HG03066 (cell line): ENCODE measurements at regions not wholly inside any gene's neighbourhood (a gene's known extent, or its start where the extent isn't known, plus 50 kb on each side); places are given as distances from the start of the nearest gene placed in this dataset.

ENCODE experiments used
- ATAC-seq: cut with Tn5 transposase; IDR thresholded peaks from one replicate; pipeline ENCODE4 v1.9.1; 2021; ENCODE audit warnings: low read depth; ENCODE audit not compliant: unreplicated experiment

DNA sequence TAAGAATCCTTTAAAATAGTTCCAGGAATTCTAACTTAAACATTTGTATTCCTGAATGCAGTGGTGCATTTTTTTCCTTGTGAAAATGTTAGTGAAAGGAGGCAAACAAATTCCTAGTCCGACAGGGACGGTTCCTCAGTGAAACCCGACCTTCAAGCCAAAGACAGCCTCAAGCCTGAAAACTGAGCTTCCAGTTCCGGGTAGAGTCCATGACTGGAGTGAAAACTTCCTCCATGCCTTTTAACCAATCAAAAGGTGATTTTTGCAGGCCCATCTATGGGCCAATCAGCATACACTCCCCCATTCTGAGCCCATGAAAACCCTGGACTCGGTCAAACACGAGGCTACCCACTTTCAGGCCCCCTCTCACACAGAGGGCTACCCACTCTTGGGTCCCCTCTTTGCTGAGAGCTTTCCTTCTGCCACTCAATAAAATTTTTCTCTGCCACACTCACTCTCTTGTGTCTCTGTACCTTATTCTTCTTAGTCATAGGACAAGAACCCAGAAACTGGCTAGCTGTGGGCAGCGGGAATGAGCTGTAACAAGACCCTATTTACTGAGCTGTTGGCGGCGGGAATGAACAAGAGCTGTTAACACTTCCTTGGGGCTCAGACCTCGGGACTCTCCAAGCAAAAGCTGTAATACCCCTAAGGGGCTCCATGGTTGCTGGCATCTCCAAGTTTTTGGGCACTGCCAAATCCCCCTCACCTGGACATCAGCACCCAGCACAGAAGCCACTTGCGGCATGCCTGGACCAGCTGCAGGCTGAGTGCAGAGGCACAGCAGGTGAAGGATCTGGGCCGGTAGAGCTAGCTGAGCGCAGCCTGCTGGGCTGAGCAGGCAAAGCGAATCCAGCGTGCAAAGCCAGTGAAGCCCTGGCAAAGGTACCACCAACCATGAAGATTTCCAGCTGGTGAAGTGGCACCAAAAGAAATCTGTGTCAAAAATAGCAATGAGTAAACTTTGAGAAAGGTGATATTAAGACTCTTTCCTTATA is 598.8 kb downstream of the MCTP2 start:
- no peak for ATAC-seq

- ATAC-seq = no peak
Observed at GRCh38 chr15:94834000-94834399, 602.6 kb downstream of the MCTP2 start.

DNA sequence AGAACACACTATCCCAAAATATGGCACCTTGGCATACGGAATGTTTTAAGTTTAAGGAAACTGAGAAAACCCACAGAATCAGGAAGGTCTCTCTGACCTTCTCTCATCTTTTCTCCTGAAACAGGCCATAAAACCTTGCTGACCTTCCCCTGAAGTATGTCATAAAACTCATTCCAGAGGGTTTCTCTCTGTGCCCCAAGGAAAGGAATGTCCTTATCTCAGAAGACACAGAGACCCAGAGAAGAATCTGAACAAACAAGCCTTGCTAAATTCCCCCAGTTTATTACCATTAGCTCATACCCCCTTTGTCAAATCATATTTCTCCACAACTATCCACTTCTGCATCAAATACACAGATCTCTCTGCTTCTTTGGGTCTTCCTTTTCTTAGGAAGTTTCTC is 603.1 kb downstream of the MCTP2 start:
- no peak for ATAC-seq

DNA sequence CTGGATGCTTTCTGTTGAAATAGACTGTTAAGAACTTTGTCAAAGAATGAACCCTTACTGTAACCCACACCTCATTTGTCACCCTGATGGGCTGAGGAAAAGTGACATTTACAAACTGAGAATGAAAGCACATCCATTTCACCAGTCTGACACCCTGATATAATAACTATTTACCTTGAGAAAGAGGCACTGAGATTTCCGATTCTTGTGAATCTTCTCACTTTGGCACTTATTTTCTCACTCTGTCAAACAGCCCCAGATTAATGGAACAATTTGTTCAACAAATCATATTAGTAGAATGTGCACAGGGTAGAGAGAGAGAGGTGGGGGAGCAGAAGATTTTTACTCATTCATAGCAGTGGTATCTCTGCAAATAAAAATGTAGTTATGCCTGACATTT is 606.9 kb downstream of the MCTP2 start:
- no peak for ATAC-seq

DNA sequence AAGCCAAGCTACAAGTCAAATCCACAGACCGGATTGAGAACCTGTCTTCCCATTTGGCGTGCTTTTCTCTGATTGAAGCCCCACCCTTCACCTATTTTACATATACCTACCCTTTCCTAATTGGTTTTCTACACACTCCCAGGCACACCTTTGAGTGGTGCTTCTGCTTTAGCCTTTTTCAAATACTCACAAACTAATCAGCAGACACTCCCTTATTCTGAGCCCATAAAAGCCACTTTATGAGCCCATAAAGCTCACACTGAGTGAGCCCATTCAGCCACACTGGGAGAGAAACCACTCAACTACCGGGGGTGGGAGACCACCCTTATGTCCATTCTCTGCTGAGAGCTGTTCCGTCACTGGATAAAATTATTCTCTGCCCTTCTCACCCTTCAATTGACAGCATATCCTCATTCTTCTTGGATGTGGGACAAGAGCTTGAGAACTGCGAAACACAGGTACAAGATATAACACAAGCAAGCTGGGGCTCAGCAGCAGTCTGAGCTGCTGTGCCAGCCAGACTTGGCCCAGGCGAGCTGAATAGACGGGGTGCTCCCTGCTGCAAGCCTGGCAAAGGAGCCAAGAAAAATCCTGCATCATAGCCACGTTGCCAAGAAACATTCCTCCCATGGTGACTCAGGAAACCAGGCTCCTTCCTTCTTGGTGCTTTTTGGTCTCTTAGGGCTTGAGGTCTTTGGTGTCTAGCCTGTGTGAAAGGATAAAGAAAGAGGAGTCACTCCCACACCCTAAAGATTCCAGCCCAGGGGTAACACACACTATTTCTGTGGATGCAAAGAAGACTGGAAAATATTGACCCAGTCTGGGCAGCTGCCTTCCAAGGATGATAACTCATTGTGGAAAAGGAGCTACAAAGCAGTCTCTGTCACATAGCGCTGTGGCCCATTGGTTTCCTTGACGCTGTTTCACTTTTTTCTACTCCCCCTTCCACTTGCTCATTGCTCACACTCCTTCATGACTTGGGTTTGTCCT is 609.7 kb downstream of the MCTP2 start:
- ATAC-seq = no peak

GRCh38 chr15:94843060-94843459 is 611.7 kb downstream of the MCTP2 start:
- no peak for ATAC-seq

GRCh38 chr15:94844198-94844537 is 612.8 kb downstream of the MCTP2 start:
- ATAC-seq = no peak

- no peak for ATAC-seq
Observed at GRCh38 chr15:94844538-94845389, 613.4 kb downstream of the MCTP2 start.

- no peak for ATAC-seq
Observed at GRCh38 chr15:94845390-94845716, 614.0 kb downstream of the MCTP2 start.

- no peak for ATAC-seq
Observed at GRCh38 chr15:94847325-94847724, 616.0 kb downstream of the MCTP2 start.

DNA sequence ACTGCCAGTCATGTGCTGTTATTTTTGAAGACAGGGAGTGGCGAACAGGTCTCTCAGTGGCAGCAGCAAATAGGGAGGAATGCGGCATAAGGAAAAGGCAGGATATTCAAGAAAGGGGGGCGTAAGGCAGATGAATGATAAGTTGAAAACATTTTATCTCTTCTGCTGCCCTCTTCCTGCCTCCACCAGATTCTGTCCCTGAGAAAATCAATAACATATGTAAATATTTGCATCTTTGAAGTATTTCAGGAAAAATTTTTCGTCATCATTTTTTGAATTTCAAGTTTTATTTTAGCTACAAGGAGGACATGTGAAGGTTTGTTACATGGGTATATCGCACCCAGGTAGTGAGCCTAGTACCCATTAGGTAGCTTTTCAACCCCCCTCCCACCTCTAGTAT is 616.7 kb downstream of the MCTP2 start:
- ATAC-seq = no peak

GRCh38 chr15:94855018-94855408 is 623.7 kb downstream of the MCTP2 start:
- ATAC-seq = no peak

- ATAC-seq = no peak
Observed at GRCh38 chr15:94855409-94856266, 624.3 kb downstream of the MCTP2 start.

- ATAC-seq = no peak
Observed at GRCh38 chr15:94856267-94856854, 625.0 kb downstream of the MCTP2 start.

DNA sequence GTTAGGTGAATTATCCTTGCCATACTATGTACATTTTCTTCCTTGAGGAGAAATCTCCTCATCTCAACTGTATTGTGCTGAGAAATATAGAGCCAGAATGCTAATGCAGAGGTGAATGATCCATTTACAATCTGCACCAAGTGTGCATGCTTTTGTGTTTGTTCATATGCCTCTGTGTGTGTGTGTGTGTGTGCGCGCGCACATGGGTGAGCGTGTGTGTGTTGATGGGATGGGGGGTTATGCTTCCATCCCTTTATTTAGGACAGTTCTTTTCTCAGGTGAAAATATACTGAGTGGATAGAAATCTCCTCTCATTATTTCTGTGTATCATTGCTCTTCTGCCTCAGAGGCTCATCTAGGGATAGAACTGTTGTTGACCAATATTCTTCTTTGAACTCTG is 626.1 kb downstream of the MCTP2 start:
- ATAC-seq = no peak

GRCh38 chr15:94858011-94858410 is 626.6 kb downstream of the MCTP2 start:
- ATAC-seq = no peak

DNA sequence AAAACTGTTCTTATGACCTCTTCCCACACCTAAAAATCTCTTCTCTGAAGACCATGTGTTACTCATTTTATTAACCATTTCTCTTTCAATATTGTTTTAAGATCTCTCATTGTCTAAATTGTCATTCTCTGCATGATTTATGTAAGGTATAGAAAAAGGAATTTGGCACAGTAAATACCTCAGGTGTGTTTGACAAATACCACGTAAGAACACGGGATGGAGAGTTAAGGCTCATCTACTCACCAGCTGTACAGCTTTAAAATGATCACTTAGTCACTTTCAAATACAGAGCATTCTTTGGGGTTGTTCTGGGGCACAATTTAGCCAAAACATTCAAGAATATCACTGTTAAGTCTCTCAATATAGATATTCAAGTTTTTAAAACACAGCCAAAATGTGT is 627.1 kb downstream of the MCTP2 start:
- no peak for ATAC-seq

DNA sequence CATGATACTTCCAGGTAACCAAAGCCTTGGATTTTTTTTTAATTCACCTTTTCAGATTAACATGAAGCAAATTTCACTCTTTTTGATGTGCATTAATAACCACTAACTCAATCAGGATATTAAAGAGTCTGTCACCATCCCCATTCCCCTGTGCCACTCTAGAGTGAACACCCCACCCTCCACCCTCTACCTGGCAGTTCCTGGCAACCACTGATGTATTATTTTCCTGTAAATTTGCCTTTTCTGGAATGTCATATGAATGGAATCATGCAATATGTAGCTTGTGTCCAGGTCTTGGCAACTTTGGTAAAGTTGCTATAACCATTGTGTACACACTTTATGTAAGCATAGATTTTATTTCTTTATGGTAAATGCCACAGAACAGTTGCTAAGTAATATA is 627.6 kb downstream of the MCTP2 start:
- ATAC-seq = no peak

DNA sequence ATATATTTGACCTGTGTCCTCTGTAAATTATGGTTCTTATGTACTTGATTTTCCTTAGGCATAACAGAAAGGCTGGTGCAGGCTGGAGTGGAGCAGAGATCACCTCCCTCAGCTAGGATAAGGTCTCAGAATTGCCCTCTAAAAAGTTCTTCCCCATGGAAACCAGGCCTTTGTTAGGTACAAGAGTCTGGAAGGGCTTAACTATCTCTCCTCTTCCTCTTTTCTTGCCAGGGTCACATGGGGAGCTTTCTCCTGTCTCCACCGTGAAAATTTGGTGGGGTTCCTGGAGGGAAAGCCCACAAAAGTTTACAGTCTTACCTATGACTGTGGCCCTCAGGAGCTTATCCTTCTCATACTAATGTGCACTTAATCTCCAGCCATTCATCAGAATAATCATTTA is 633.2 kb downstream of the MCTP2 start:
- no peak for ATAC-seq
